LNCaP clone FGC (cell line): ENCODE measurements at regions not wholly inside any gene's neighbourhood (a gene's known extent, or its start where the extent isn't known, plus 50 kb on each side); places are given as distances from the start of the nearest gene placed in this dataset.

Source experiments
- DNase-seq: peaks from one replicate; pipeline ENCODE4 v3.0.0-alpha.2; 2011; ENCODE audit warnings: low read depth
- H3K4me3 ChIP-seq: 2 replicates; pipeline ENCODE4 v1.5.1; 2011; ENCODE audit warnings: mild to moderate bottlenecking, low read depth, low read length, control low read depth
- CTCF ChIP-seq: IDR thresholded peaks from 2 replicates; pipeline ENCODE4 v1.5.1; 2012; ENCODE audit warnings: mild to moderate bottlenecking; ENCODE audit not compliant: control insufficient read depth, insufficient read depth; ENCODE audit errors: extremely low read depth

GRCh38 chr16:80107900-80108299, 432.9 kb upstream of the DYNLRB2 start:
- no peak for TF ChIP-seq CTCF
- DNase-seq = no peak
- H3K4me3 ChIP-seq = no peak overlapping the region

- no peak for TF ChIP-seq CTCF
- no peak overlapping the region for H3K4me3 ChIP-seq
- DNase-seq = no peak
Observed at GRCh38 chr16:80105751-80106150, 435.0 kb upstream of the DYNLRB2 start.

- no peak overlapping the region for H3K4me3 ChIP-seq
- peak; percentile 49 for DNase-seq
- no peak for TF ChIP-seq CTCF
Observed at GRCh38 chr16:80105160-80105559, 435.6 kb upstream of the DYNLRB2 start.

- no peak for DNase-seq
- no peak for TF ChIP-seq CTCF
- no peak overlapping the region for H3K4me3 ChIP-seq
Observed at GRCh38 chr16:80104401-80104800, 436.4 kb upstream of the DYNLRB2 start.

- H3K4me3 ChIP-seq = no peak overlapping the region
- no peak for DNase-seq
- no peak for TF ChIP-seq CTCF
Observed at GRCh38 chr16:80103463-80103862, 437.3 kb upstream of the DYNLRB2 start.

- TF ChIP-seq CTCF = no peak
- no peak overlapping the region for H3K4me3 ChIP-seq
- peak; percentile 46 for DNase-seq
Observed at GRCh38 chr16:80100846-80101451, 439.8 kb upstream of the DYNLRB2 start.

GRCh38 chr16:80100186-80100585, 440.6 kb upstream of the DYNLRB2 start:
- no peak overlapping the region for H3K4me3 ChIP-seq
- DNase-seq = no peak
- no peak for TF ChIP-seq CTCF
